GM23338 (cell line): ENCODE measurements at regions not wholly inside any gene's neighbourhood (a gene's known extent, or its start where the extent isn't known, plus 50 kb on each side); places are given as distances from the start of the nearest gene placed in this dataset.

Experiments
- ATAC-seq: fragments of 200-7000 bp; cut with Tn5 transposase; 3 replicates; pipeline ENCODE4 v1.9.1; 2020
- DNase-seq: peaks from one replicate; pipeline ENCODE4 v3.0.0-alpha.2; 2015; ENCODE audit warnings: low spot score
- H2AFZ ChIP-seq: fragments of 200-600 bp; sonication (generic); 2 replicates; pipeline ENCODE4 v1.8.0; 2016; ENCODE audit warnings: antibody characterized with exemption, mild to moderate bottlenecking, moderate library complexity
- H3F3A ChIP-seq: fragments of 200-600 bp; sonication (generic); replicated peaks from 2 replicates; pipeline ENCODE4 v1.8.0; 2017; ENCODE audit warnings: antibody characterized with exemption, mixed run types, low read depth
- H3K27ac ChIP-seq: fragments of 200-600 bp; sonication (generic); 2 replicates; pipeline ENCODE4 v1.6.1; 2016; ENCODE audit warnings: low read depth
- H3K27me3 ChIP-seq: fragments of 200-600 bp; sonication (generic); 2 replicates; pipeline ENCODE4 v1.8.0; 2016; ENCODE audit warnings: mild to moderate bottlenecking, mixed run types, moderate library complexity; ENCODE audit not compliant: insufficient read depth
- H3K36me3 ChIP-seq: fragments of 200-600 bp; sonication (generic); 2 replicates; pipeline ENCODE4 v1.8.0; 2016; ENCODE audit warnings: mild to moderate bottlenecking; ENCODE audit not compliant: insufficient read depth
- H3K4me1 ChIP-seq: fragments of 200-600 bp; sonication (generic); 2 replicates; pipeline ENCODE4 v1.8.0; 2016; ENCODE audit warnings: mild to moderate bottlenecking, moderate library complexity; ENCODE audit not compliant: insufficient read depth
- H3K4me2 ChIP-seq: fragments of 200-600 bp; sonication (generic); 2 replicates; pipeline ENCODE4 v1.7.1; 2017; ENCODE audit warnings: mixed run types
- H3K4me3 ChIP-seq: fragments of 200-600 bp; sonication (generic); 2 replicates; pipeline ENCODE4 v1.6.1; 2016; ENCODE audit warnings: mixed run types
- H3K79me2 ChIP-seq: fragments of 200-600 bp; sonication (generic); replicated peaks from 2 replicates; pipeline ENCODE4 v1.8.0; 2017; ENCODE audit warnings: mild to moderate bottlenecking; ENCODE audit not compliant: insufficient read depth
- H3K9me2 ChIP-seq: fragments of 200-600 bp; sonication (generic); 2 replicates; pipeline ENCODE4 v1.8.0; 2017; ENCODE audit not compliant: insufficient read depth
- H4K20me1 ChIP-seq: fragments of 200-600 bp; sonication (generic); replicated peaks from 2 replicates; pipeline ENCODE4 v1.8.0; 2017; ENCODE audit warnings: mild to moderate bottlenecking; ENCODE audit not compliant: insufficient read depth
- H3K27ac Mint-ChIP-seq: 2 replicates; pipeline ENCODE4 v1.8.0; 2020; ENCODE audit warnings: inconsistent platforms, mild to moderate bottlenecking, moderate library complexity, mixed read lengths
- H3K27me3 Mint-ChIP-seq: 3 replicates; pipeline ENCODE4 v1.8.0; 2022; ENCODE audit warnings: low read depth, mild to moderate bottlenecking, moderate library complexity, mixed read lengths, inconsistent platforms; ENCODE audit not compliant: insufficient read depth, poor library complexity
- H3K36me3 Mint-ChIP-seq: 3 replicates; pipeline ENCODE4 v1.8.0; 2021; ENCODE audit warnings: low read depth, mild to moderate bottlenecking, inconsistent platforms, moderate library complexity, mixed read lengths
- H3K4me1 Mint-ChIP-seq: 3 replicates; pipeline ENCODE4 v1.8.0; 2020; ENCODE audit warnings: mild to moderate bottlenecking, inconsistent platforms, mixed read lengths
- H3K4me3 Mint-ChIP-seq: 3 replicates; pipeline ENCODE4 v1.8.0; 2021; ENCODE audit warnings: moderate library complexity, mild to moderate bottlenecking, inconsistent platforms, mixed read lengths
- H3K9me3 Mint-ChIP-seq: 3 replicates; pipeline ENCODE4 v1.8.0; 2020; ENCODE audit warnings: moderate library complexity, mild to moderate bottlenecking, inconsistent platforms, mixed read lengths
- CREB1 ChIP-seq: fragments of 250-450 bp; sonication (Bioruptor Pico); IDR thresholded peaks from 2 replicates; pipeline ENCODE4 v1.5.0; 2020; ENCODE audit warnings: low read depth, mild to moderate bottlenecking, moderate library complexity
- ETS1 ChIP-seq: IDR thresholded peaks from 2 replicates; pipeline ENCODE4 v1.6.1; 2016; ENCODE audit warnings: antibody characterized with exemption
- EZH2 ChIP-seq: fragments of 200-600 bp; sonication (generic); IDR thresholded peaks from one replicate; pipeline ENCODE4 v1.8.0; 2017; ENCODE audit warnings: antibody characterized with exemption, mild to moderate bottlenecking, low read depth; ENCODE audit not compliant: unreplicated experiment
- EZH2phosphoT487 ChIP-seq: fragments of 200-600 bp; sonication (generic); IDR thresholded peaks from one replicate; pipeline ENCODE4 v1.8.1; 2018; ENCODE audit warnings: antibody characterized with exemption; ENCODE audit not compliant: unreplicated experiment
- NANOG ChIP-seq: IDR thresholded peaks from 2 replicates; pipeline ENCODE4 v1.6.1; 2016; ENCODE audit warnings: antibody characterized with exemption, borderline replicate concordance
- STAT1 ChIP-seq: IDR thresholded peaks from one replicate; pipeline ENCODE4 v1.6.1; 2016; ENCODE audit warnings: antibody characterized with exemption; ENCODE audit not compliant: unreplicated experiment
- ZNF331 ChIP-seq: fragments of 250-450 bp; sonication (Bioruptor Pico); IDR thresholded peaks from 2 replicates; pipeline ENCODE4 v1.5.0; 2020; ENCODE audit warnings: low read depth, mild to moderate bottlenecking, moderate library complexity
- TF ChIP-seq, protein P1 (sequence below), 2 experiments: fragments of 200-600 bp in 1 of 2; sonication (generic) in 1 of 2; conservative IDR thresholded peaks; 2 replicates each; pipeline versions ENCODE4 v1.5.1 to v1.6.1; 2016 to 2017; ENCODE audit warnings: antibody characterized with exemption in 2 of 2, low read depth in 2 of 2, mild to moderate bottlenecking in 2 of 2, moderate library complexity in 1 of 2
- TF ChIP-seq, protein P2 (sequence below): fragments of 250-450 bp; sonication (Bioruptor Pico); IDR thresholded peaks from 2 replicates; pipeline ENCODE4 v1.5.0; 2020; ENCODE audit warnings: mild to moderate bottlenecking, moderate library complexity

GRCh38 chr2:47243596-47244323 lies 67.4 kb upstream of the CALM2 start:
- no peak overlapping the region for H3K4me2 ChIP-seq
- H3K9me2 ChIP-seq, result no peaks in the 10 kb centered on the region; the same call in 1 of the 2 replicates
- H3F3A ChIP-seq, result peaks cover 8% of the 10 kb centered on the region; the same call in 1 of the 2 replicates
- no peaks in the 10 kb centered on the region for H3K79me2 ChIP-seq
- no peak overlapping the region for H3K4me3 Mint-ChIP-seq
- H3K9me3 Mint-ChIP-seq, result no peaks in the 10 kb centered on the region
- peaks cover 15% of the 10 kb centered on the region for H3K4me1 ChIP-seq
- H3K36me3 Mint-ChIP-seq, result no peaks in the 10 kb centered on the region
- no peak overlapping the region for H3K27ac ChIP-seq
- no peak overlapping the region for H3K4me3 ChIP-seq
- peaks cover 2% of the 10 kb centered on the region for H3K27me3 Mint-ChIP-seq
- no peak overlapping the region for H3K27ac Mint-ChIP-seq
- peaks cover 20% of the 10 kb centered on the region for H3K4me1 Mint-ChIP-seq
- DNase-seq (no peak), ATAC-seq (no peak; the same call in 2 of the 3 replicates)
- H4K20me1 ChIP-seq, result no peaks in the 10 kb centered on the region
- TF ChIP-seq, protein P1, sequence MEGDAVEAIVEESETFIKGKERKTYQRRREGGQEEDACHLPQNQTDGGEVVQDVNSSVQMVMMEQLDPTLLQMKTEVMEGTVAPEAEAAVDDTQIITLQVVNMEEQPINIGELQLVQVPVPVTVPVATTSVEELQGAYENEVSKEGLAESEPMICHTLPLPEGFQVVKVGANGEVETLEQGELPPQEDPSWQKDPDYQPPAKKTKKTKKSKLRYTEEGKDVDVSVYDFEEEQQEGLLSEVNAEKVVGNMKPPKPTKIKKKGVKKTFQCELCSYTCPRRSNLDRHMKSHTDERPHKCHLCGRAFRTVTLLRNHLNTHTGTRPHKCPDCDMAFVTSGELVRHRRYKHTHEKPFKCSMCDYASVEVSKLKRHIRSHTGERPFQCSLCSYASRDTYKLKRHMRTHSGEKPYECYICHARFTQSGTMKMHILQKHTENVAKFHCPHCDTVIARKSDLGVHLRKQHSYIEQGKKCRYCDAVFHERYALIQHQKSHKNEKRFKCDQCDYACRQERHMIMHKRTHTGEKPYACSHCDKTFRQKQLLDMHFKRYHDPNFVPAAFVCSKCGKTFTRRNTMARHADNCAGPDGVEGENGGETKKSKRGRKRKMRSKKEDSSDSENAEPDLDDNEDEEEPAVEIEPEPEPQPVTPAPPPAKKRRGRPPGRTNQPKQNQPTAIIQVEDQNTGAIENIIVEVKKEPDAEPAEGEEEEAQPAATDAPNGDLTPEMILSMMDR (conservative IDR thresholded peaks at IDR 0.05; ENCODE audit: low read depth in 2 of 2), result no peak
- no peak for TF ChIP-seq ETS1
- H3K27me3 ChIP-seq, result no peaks in the 10 kb centered on the region
- peak overlapping the region; percentile 92 for H2AFZ ChIP-seq
- no peaks in the 10 kb centered on the region for H3K36me3 ChIP-seq

- H3K36me3 ChIP-seq, result no peaks in the 10 kb centered on the region
- H3F3A ChIP-seq, result peaks cover 14% of the 10 kb centered on the region; the same call in 1 of the 2 replicates
- H3K79me2 ChIP-seq, result no peaks in the 10 kb centered on the region
- Mint-ChIP-seq H3K9me3 (no peaks in the 10 kb centered on the region), H3K27me3 (peaks cover 9% of the 10 kb centered on the region), H3K27ac (no peak overlapping the region), H3K4me3 (no peak overlapping the region), H3K4me1 (peaks cover 40% of the 10 kb centered on the region), H3K36me3 (no peaks in the 10 kb centered on the region)
- no peak overlapping the region for H3K4me3 ChIP-seq
- H3K9me2 ChIP-seq, result peaks cover 2% of the 10 kb centered on the region; the same call in 1 of the 2 replicates
- no peak overlapping the region for H3K27ac ChIP-seq
- no peak overlapping the region for H2AFZ ChIP-seq
- H3K27me3 ChIP-seq, result no peaks in the 10 kb centered on the region
- no peak overlapping the region for H3K4me2 ChIP-seq
- peaks cover 32% of the 10 kb centered on the region for H3K4me1 ChIP-seq
- DNase-seq (no peak), ATAC-seq (no peak)
- no peaks in the 10 kb centered on the region for H4K20me1 ChIP-seq
- TF ChIP-seq NANOG (no peak), EZH2 (no peak), CREB1 (CRISPR knock-in tag) (no peak), EZH2phosphoT487 (no peak), ZNF331 (CRISPR knock-in tag) (no peak), STAT1 (no peak)
- TF ChIP-seq, protein P2, sequence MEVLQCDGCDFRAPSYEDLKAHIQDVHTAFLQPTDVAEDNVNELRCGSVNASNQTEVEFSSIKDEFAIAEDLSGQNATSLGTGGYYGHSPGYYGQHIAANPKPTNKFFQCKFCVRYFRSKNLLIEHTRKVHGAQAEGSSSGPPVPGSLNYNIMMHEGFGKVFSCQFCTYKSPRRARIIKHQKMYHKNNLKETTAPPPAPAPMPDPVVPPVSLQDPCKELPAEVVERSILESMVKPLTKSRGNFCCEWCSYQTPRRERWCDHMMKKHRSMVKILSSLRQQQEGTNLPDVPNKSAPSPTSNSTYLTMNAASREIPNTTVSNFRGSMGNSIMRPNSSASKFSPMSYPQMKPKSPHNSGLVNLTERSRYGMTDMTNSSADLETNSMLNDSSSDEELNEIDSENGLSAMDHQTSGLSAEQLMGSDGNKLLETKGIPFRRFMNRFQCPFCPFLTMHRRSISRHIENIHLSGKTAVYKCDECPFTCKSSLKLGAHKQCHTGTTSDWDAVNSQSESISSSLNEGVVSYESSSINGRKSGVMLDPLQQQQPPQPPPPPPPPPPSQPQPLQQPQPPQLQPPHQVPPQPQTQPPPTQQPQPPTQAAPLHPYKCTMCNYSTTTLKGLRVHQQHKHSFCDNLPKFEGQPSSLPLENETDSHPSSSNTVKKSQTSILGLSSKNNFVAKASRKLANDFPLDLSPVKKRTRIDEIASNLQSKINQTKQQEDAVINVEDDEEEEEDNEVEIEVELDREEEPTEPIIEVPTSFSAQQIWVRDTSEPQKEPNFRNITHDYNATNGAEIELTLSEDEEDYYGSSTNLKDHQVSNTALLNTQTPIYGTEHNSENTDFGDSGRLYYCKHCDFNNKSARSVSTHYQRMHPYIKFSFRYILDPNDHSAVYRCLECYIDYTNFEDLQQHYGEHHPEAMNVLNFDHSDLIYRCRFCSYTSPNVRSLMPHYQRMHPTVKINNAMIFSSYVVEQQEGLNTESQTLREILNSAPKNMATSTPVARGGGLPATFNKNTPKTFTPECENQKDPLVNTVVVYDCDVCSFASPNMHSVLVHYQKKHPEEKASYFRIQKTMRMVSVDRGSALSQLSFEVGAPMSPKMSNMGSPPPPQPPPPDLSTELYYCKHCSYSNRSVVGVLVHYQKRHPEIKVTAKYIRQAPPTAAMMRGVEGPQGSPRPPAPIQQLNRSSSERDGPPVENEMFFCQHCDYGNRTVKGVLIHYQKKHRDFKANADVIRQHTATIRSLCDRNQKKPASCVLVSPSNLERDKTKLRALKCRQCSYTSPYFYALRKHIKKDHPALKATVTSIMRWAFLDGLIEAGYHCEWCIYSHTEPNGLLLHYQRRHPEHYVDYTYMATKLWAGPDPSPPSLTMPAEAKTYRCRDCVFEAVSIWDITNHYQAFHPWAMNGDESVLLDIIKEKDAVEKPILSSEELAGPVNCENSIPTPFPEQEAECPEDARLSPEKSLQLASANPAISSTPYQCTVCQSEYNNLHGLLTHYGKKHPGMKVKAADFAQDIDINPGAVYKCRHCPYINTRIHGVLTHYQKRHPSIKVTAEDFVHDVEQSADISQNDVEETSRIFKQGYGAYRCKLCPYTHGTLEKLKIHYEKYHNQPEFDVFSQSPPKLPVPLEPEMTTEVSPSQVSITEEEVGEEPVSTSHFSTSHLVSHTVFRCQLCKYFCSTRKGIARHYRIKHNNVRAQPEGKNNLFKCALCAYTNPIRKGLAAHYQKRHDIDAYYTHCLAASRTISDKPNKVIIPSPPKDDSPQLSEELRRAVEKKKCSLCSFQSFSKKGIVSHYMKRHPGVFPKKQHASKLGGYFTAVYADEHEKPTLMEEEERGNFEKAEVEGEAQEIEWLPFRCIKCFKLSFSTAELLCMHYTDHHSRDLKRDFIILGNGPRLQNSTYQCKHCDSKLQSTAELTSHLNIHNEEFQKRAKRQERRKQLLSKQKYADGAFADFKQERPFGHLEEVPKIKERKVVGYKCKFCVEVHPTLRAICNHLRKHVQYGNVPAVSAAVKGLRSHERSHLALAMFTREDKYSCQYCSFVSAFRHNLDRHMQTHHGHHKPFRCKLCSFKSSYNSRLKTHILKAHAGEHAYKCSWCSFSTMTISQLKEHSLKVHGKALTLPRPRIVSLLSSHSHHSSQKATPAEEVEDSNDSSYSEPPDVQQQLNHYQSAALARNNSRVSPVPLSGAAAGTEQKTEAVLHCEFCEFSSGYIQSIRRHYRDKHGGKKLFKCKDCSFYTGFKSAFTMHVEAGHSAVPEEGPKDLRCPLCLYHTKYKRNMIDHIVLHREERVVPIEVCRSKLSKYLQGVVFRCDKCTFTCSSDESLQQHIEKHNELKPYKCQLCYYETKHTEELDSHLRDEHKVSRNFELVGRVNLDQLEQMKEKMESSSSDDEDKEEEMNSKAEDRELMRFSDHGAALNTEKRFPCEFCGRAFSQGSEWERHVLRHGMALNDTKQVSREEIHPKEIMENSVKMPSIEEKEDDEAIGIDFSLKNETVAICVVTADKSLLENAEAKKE (CRISPR knock-in tag), result no peak
- TF ChIP-seq, protein P1 (conservative IDR thresholded peaks at IDR 0.05; ENCODE audit: low read depth in 2 of 2), result no peak
Observed at GRCh38 chr2:47241715-47242114, 65.4 kb upstream of the CALM2 start.
